Naive thymus-derived CD8-positive, alpha-beta T cell (primary cell): ENCODE measurements at regions not wholly inside any gene's neighbourhood (a gene's known extent, or its start where the extent isn't known, plus 50 kb on each side); places are given as distances from the start of the nearest gene placed in this dataset.
A peak's percentile ranks its signal among the peaks of the same experiment; 100 is the strongest.

ENCODE experiments used
- ATAC-seq, 2 donors: fragments of 150-1000 bp; cut with Tn5 transposase in 1 of 2; sonication (Bioruptor Pico), chemical (Tn5 transposase) in 1 of 2; 1 replicate in 1 of 2; 2 replicates in 1 of 2; pipeline ENCODE4 v1.10.0; 2021; ENCODE audit warnings: mild to moderate bottlenecking in 2 of 2, moderate library complexity in 2 of 2
- POLR2A ChIA-PET: fragments of 350-600 bp; sonication (Branson Sonifier 250); formaldehyde crosslinking; loops from one replicate; lab custom pipeline; 2021; ENCODE audit warnings: antibody characterized with exemption; lab: Charles Lee
- DNase-seq, 10 donors: peaks; one replicate each; pipeline versions ENCODE4 v3.0.0 to v3.0.0-alpha.2; 2020 to 2022
- H3K27ac Mint-ChIP-seq, 10 donors: one replicate each; pipeline ENCODE4 v1.8.0; 2020 to 2022; ENCODE audit warnings: mild to moderate bottlenecking in 10 of 10, mixed read lengths in 10 of 10, moderate library complexity in 4 of 10, inconsistent platforms in 1 of 10
- H3K27me3 Mint-ChIP-seq, 5 donors: one replicate each; pipeline ENCODE4 v1.8.0; 2021 to 2022; ENCODE audit warnings: mixed read lengths in 5 of 5
- H3K36me3 Mint-ChIP-seq, 3 donors: one replicate each; pipeline ENCODE4 v1.8.0; 2020 to 2022; ENCODE audit warnings: mixed read lengths in 3 of 3, mild to moderate bottlenecking in 2 of 3, inconsistent platforms in 1 of 3
- H3K4me1 Mint-ChIP-seq, 4 donors: one replicate each; pipeline ENCODE4 v1.8.0; 2021 to 2022; ENCODE audit warnings: mixed read lengths in 4 of 4
- H3K4me3 Mint-ChIP-seq, 10 donors: one replicate each; pipeline ENCODE4 v1.8.0; 2020 to 2022; ENCODE audit warnings: mild to moderate bottlenecking in 10 of 10, mixed read lengths in 10 of 10, moderate library complexity in 6 of 10, inconsistent platforms in 1 of 10
- H3K9me3 Mint-ChIP-seq, 9 donors: one replicate each; pipeline ENCODE4 v1.8.0; 2020 to 2022; ENCODE audit warnings: mixed read lengths in 9 of 9, mild to moderate bottlenecking in 3 of 9, inconsistent platforms in 1 of 9, moderate library complexity in 1 of 9

DNA sequence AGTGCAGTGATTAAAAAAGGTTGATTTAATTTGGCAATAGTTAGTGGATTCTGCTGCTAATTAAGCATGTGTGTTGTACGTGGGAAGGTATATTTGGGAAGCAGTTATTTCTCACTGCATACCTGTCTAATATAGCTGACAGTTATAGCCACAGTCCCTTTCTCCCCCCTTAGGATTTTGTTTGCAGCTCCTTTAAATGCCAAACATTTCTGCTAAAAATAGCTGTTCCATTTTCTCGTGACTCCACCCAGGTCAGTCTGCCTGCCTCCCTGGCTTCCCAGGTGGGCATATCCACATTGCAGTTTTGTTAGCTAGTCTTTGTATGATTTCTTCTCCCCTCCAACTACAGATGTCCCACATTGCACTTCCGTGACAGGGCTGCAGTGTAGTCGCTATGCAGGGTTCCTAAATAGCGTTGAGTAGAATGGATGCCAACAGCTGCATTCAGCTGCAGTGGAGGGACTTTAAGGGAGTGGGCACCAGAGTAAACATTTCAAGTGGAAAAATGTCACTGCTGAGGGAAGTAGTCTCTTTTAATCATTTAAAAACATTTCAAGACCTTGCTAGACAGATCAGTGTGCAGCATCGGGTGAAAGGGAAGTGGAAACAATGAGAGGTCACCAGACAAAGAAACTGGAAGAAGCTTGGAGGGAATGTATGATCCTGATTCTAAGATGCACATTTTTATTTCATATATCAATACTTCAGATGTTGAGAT is 326.3 kb downstream of the RAPGEF2 start:
- DNase-seq = no peak
- H3K27ac Mint-ChIP-seq = no peak overlapping the region
- POLR2A ChIA-PET = no interaction called here
- ATAC-seq = no peak
- no peaks in the 10 kb centered on the region for H3K9me3 Mint-ChIP-seq
- peaks cover 2 to 25% (median 4%) of the 10 kb centered on the region in 5 donors for H3K27me3 Mint-ChIP-seq
- no peaks in the 10 kb centered on the region for H3K36me3 Mint-ChIP-seq
- no peak overlapping the region for H3K4me3 Mint-ChIP-seq
- H3K4me1 Mint-ChIP-seq = peaks cover 0 to 3% (median 1%) of the 10 kb centered on the region in 4 donors

DNA sequence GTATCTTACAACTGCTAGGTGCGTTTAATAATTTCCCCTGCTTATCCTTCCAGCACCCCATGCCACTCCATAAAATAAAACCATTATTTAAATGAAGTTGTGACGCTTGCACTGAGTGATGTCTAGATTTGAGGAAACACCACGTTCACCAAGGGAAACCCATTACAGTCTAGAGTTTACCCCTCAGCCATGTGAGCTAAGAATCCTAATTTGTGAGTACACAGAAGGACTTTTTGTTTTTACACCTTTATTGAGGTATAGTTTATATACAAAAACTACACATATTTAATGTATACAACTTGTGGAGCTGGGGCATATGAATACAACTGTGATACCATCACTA is 326.8 kb downstream of the RAPGEF2 start:
- Mint-ChIP-seq H3K4me3 (no peak overlapping the region), H3K36me3 (no peaks in the 10 kb centered on the region), H3K9me3 (no peaks in the 10 kb centered on the region), H3K27me3 (peaks cover 2 to 25% (median 4%) of the 10 kb centered on the region in 5 donors), H3K27ac (no peak overlapping the region), H3K4me1 (peaks cover 0 to 3% (median 1%) of the 10 kb centered on the region in 4 donors)
- no peak for DNase-seq
- POLR2A ChIA-PET = no interaction called here
- no peak for ATAC-seq

DNA sequence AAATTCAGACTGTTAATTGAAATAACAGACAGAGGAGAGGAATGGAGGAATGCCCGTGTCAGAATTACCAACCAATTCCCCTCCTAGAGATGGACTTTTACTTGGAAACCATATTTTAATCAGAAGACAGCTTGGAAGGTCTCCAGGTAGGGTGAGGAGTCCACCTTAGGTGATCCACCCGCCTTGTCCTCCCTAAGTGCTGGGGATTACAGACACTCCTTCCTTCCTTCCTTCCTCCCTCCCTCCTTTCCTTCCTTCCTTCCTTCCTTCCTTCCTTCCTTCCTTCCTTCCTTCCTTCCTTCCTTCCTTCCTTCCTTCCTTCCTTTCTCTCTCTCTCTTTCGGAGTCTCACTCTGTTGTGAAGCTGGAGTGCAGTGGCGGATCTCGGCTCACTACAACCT is 328.0 kb downstream of the RAPGEF2 start:
- peaks cover 0 to 10% (median 4%) of the 10 kb centered on the region in 4 donors for H3K4me1 Mint-ChIP-seq
- no peaks in the 10 kb centered on the region for H3K9me3 Mint-ChIP-seq
- DNase-seq = no peak
- H3K36me3 Mint-ChIP-seq = no peaks in the 10 kb centered on the region
- POLR2A ChIA-PET = no interaction called here
- no peak for ATAC-seq
- peaks cover 2 to 25% (median 4%) of the 10 kb centered on the region in 5 donors for H3K27me3 Mint-ChIP-seq
- no peak overlapping the region for H3K27ac Mint-ChIP-seq
- no peak overlapping the region for H3K4me3 Mint-ChIP-seq

DNA sequence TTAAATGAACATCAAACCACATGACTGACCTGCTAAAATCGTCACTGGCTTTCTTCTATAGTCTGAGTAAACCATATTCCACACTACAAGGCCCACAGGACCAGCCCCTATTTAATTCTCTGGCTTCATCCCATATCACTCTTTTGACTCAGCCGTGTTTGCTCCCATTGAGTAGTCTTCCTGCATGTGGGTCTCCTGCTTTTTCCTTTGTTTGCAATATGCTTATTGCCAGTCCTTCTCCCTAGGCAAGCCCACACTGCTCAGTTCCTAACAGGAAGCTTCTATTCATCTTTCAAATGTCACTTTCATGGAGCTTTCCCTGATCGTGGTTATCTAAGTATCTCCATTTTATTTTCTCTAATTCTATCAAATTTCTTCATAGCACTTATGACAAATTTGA is 329.6 kb downstream of the RAPGEF2 start:
- H3K4me1 Mint-ChIP-seq = peaks cover 0 to 10% (median 5%) of the 10 kb centered on the region in 4 donors
- DNase-seq (no peak), ATAC-seq (no peak)
- H3K36me3 Mint-ChIP-seq = no peaks in the 10 kb centered on the region
- POLR2A ChIA-PET = no interaction called here
- no peaks in the 10 kb centered on the region for H3K9me3 Mint-ChIP-seq
- peaks cover 2 to 25% (median 4%) of the 10 kb centered on the region in 5 donors for H3K27me3 Mint-ChIP-seq
- no peak overlapping the region for H3K27ac Mint-ChIP-seq
- H3K4me3 Mint-ChIP-seq = no peak overlapping the region

DNA sequence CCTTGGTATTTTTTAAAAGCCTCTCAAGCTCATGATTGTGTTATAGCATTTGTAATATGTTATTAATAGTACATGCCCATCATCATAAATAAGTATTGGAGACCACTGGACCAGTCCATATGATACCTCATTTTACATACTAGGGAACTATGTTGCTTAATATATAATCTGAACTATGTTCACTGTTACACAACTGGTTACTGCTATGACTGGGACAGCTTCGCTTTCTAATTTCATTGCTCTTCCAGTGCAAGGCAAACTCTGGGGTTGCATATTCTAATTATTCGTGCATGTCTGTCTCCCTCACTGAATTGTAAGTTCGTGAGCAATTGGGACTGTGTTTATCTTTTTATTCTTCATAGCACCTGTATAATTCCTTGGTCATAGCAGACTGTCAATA is 330.5 kb downstream of the RAPGEF2 start:
- Mint-ChIP-seq H3K4me1 (peaks cover 0 to 10% (median 5%) of the 10 kb centered on the region in 4 donors), H3K27me3 (peaks cover 2 to 25% (median 5%) of the 10 kb centered on the region in 5 donors), H3K4me3 (no peak overlapping the region), H3K27ac (no peak overlapping the region), H3K36me3 (no peaks in the 10 kb centered on the region), H3K9me3 (no peaks in the 10 kb centered on the region)
- POLR2A ChIA-PET = no interaction called here
- no peak for ATAC-seq
- no peak for DNase-seq

DNA sequence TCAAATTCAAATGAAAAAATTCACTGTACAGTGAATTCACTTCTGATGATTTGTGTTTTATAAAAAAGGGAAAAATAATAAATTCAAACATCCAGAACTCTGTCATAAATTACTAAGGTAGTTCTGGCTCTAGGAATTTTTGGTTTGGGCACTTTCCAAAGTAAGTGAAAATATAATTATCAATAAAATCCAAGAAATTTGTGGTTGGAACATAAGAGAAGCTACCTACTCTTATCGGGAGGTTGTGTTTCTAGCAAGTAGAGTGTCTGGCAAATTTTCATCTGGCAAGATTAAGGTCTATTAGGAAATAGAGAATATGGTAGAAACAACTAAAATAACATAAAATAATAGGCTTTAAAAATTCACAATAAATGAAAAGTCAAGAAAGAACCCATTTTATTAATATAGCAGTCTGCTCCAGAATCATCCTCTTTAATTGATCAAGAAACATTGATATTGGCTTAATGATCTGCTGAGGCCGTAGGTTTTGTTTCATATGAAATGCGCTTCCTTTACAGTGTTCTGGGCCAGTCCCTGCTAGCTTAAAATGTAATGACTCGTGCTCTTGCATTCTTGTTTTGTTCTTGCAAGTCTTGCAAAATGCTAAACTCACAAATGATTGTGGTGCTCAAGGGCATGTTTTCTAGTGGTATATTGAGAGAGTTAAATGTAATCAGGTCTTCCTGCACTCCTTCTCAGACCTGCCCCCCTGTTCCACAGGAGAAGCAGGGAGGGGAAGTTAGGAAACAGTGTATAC is 331.4 kb downstream of the RAPGEF2 start:
- no peak for DNase-seq
- H3K4me1 Mint-ChIP-seq = peaks cover 0 to 10% (median 5%) of the 10 kb centered on the region in 4 donors
- H3K36me3 Mint-ChIP-seq = no peaks in the 10 kb centered on the region
- no peaks in the 10 kb centered on the region for H3K9me3 Mint-ChIP-seq
- POLR2A ChIA-PET = no interaction called here
- no peak overlapping the region for H3K4me3 Mint-ChIP-seq
- H3K27me3 Mint-ChIP-seq = peaks cover 2 to 25% (median 7%) of the 10 kb centered on the region in 5 donors
- no peak overlapping the region for H3K27ac Mint-ChIP-seq
- ATAC-seq = no peak

DNA sequence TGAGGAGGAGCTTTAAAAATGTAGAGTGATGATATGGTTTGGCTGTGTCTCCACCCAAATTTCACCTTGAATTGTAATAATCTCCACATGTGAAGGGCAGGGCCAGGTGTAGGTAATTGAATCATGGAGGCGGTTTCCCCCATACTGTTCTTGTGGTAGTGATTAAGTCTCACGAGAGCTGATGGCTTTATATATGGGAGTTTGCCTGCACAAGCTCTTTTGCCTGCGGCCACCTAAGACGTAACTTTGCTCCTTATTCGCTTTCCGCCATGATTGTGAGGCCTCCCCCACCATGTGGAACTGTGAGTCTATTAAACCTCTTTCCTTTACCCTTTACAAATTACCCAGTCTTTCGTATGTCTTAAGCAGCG is 332.0 kb downstream of the RAPGEF2 start:
- H3K27ac Mint-ChIP-seq = no peak overlapping the region
- DNase-seq (no peak), ATAC-seq (no peak)
- no peak overlapping the region for H3K4me3 Mint-ChIP-seq
- peaks cover 2 to 25% (median 9%) of the 10 kb centered on the region in 5 donors for H3K27me3 Mint-ChIP-seq
- POLR2A ChIA-PET = no interaction called here
- H3K9me3 Mint-ChIP-seq = no peaks in the 10 kb centered on the region
- H3K4me1 Mint-ChIP-seq = peaks cover 0 to 10% (median 5%) of the 10 kb centered on the region in 4 donors
- H3K36me3 Mint-ChIP-seq = no peaks in the 10 kb centered on the region

DNA sequence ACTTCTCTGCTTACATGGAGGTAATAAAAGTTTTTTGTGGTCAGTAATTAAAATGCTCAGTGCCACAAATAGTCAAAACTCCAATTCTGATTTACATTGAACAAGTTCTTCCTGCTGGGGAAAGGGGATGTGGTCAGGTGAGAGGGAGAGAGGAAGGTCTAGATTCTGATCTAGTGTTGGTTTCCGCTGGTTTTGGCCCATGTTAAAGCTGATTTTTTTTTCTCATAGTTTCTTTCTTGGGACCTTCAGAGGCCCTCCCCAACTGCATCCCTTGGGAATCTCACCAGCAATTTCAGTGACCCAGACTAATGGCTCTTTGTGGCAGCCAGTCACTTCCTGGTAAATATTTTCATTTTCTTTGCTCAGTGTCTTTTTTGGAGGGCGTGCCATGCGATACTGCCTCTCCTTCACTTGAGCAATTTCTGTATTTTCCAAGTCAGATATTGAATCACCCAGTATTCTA is 332.7 kb downstream of the RAPGEF2 start:
- Mint-ChIP-seq H3K4me1 (peaks cover 0 to 10% (median 3%) of the 10 kb centered on the region in 4 donors), H3K4me3 (no peak overlapping the region), H3K27me3 (peaks cover 2 to 25% (median 9%) of the 10 kb centered on the region in 5 donors), H3K36me3 (no peaks in the 10 kb centered on the region), H3K27ac (no peak overlapping the region), H3K9me3 (no peaks in the 10 kb centered on the region)
- POLR2A ChIA-PET = no interaction called here
- no peak for DNase-seq
- no peak for ATAC-seq

DNA sequence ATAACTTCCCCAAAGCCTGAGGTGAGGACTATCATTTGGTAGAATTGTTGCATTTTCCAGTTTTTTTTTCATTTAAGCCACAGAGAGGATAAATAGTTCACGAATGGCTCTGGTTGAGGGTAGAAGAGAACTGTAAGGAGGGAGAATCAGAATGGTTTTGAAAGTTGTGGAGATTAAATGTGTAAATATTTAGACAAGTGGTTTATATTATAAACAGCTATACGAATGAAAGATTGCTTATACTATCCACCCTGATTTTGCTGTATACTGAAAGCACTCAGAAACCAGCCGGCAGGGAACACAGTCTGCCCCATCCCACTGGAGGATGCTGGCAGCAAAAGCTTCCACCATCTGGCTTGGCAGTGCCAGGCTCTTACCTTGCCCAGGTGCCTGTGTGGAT is 341.1 kb downstream of the RAPGEF2 start:
- Mint-ChIP-seq H3K4me3 (no peak overlapping the region), H3K4me1 (no peaks in the 10 kb centered on the region), H3K36me3 (no peaks in the 10 kb centered on the region), H3K9me3 (peaks cover 0 to 9% (median 0%) of the 10 kb centered on the region in 9 donors), H3K27ac (peak overlapping the region in 1 of 10 donors; percentile 84), H3K27me3 (peaks cover 5 to 23% (median 9%) of the 10 kb centered on the region in 5 donors)
- POLR2A ChIA-PET = no interaction called here
- DNase-seq (no peak), ATAC-seq (no peak)

DNA sequence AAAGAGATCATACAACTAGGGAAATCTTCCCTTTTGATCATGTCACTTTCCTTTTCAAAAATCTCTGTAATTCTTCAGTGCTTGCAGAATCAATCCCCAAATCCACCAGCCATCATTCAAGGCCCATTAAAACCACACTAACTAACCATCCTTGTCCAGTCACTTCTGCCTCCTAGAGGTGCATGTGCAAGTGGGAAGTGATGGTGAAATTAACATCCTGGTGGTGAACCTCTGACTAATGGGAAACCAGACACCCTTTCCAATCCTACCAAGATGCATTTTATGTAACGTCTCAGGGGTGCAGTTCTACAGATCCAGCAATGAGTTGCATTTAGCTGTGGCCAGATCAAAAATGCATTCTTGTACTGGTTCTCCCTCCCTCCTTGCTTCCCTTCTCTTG is 341.8 kb downstream of the RAPGEF2 start:
- no peak overlapping the region for H3K27ac Mint-ChIP-seq
- no peaks in the 10 kb centered on the region for H3K4me1 Mint-ChIP-seq
- peaks cover 0 to 9% (median 0%) of the 10 kb centered on the region in 9 donors for H3K9me3 Mint-ChIP-seq
- H3K36me3 Mint-ChIP-seq = no peaks in the 10 kb centered on the region
- H3K4me3 Mint-ChIP-seq = no peak overlapping the region
- no peak for ATAC-seq
- POLR2A ChIA-PET = no interaction called here
- H3K27me3 Mint-ChIP-seq = peaks cover 5 to 23% (median 9%) of the 10 kb centered on the region in 5 donors
- DNase-seq = no peak

DNA sequence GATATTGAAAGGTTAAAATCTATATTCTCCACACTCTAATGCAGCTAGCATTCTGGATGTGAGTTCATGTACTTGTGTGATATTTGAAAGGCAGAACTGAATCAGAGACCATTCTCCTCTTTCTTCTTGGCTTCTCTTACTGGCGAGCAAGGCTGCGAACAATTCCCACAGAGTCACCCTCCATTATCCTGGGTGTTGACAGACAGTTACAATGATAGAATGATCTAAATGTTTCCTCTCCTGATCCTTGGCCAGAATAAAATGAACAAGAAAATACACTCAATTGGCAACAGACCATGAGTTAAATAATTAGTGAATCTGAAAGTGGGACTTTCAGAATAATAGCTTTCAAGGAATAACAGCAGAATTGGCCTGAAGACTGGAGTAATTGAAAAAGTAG is 342.8 kb downstream of the RAPGEF2 start:
- ATAC-seq (no peak), DNase-seq (no peak)
- Mint-ChIP-seq H3K4me1 (no peaks in the 10 kb centered on the region), H3K27ac (no peak overlapping the region), H3K9me3 (peaks cover 0 to 9% (median 0%) of the 10 kb centered on the region in 9 donors), H3K27me3 (peaks cover 5 to 20% (median 5%) of the 10 kb centered on the region in 5 donors), H3K36me3 (no peaks in the 10 kb centered on the region), H3K4me3 (no peak overlapping the region)
- POLR2A ChIA-PET = no interaction called here

DNA sequence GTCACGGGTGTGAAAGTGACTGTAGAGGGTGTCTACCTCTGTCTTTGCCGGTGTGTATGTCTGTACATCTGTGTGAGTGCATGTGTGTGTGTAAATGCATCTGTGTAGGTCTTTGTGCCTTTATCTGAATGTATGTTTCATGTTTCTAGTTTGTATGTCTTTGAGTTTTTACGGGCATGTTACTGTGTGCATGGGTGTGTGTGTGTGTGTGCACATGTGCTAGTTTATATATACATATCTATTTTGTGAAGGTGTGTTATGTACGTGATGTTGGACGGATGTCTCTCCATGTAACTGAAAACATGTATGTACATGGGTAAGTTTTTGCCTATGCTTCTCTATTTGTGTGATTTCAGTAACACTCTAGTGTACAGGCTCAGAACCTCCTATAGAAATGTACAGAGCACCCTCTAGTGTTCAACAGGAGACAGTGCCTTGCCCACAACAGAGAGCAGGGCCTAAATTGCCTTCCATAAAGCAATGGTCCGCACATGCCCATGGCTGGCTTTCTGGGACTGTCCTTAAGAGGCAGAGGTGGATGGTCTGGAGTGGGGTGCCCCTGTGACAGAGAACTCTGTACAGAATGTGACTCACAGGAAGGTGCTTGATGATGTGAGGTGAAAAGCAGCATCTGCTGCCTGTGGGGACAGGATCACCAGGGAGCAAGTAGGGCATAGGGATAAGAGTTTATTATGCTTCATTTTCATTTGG is 343.5 kb downstream of the RAPGEF2 start:
- no peaks in the 10 kb centered on the region for H3K36me3 Mint-ChIP-seq
- POLR2A ChIA-PET = no interaction called here
- no peak overlapping the region for H3K27ac Mint-ChIP-seq
- no peaks in the 10 kb centered on the region for H3K4me1 Mint-ChIP-seq
- DNase-seq = no peak
- H3K4me3 Mint-ChIP-seq = no peak overlapping the region
- H3K27me3 Mint-ChIP-seq = peaks cover 5 to 18% (median 5%) of the 10 kb centered on the region in 5 donors
- ATAC-seq = no peak
- H3K9me3 Mint-ChIP-seq = peaks cover 0 to 6% (median 0%) of the 10 kb centered on the region in 9 donors

DNA sequence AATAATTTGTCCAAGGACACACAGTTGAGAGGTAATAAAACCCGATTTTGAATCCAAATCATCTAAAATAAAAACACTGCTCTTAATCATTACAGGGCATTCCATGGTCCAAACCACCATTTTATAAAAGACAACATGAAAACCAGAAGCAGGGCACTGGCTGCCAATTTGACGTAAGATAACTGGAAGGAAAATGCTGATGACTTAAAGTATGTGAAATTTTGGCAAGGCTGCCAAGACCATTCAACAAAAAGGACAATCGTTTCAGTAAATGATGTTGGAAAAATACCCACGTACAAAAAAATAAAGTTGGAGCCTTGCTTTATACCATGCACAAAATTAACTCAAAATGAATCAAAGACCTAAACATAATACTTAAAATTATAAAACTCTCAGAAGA is 344.4 kb downstream of the RAPGEF2 start:
- no peak overlapping the region for H3K27ac Mint-ChIP-seq
- no peaks in the 10 kb centered on the region for H3K36me3 Mint-ChIP-seq
- no peak for ATAC-seq
- DNase-seq = no peak
- POLR2A ChIA-PET = no interaction called here
- H3K9me3 Mint-ChIP-seq = no peaks in the 10 kb centered on the region
- peaks cover 5 to 18% (median 6%) of the 10 kb centered on the region in 5 donors for H3K27me3 Mint-ChIP-seq
- no peak overlapping the region for H3K4me3 Mint-ChIP-seq
- no peaks in the 10 kb centered on the region for H3K4me1 Mint-ChIP-seq
